Kidney (tissue), 13 donors: ENCODE measurements at regions not wholly inside any gene's neighbourhood (a gene's known extent, or its start where the extent isn't known, plus 50 kb on each side); places are given as distances from the start of the nearest gene placed in this dataset.

Experiments used
- DNase-seq, 5 donors: peaks; one replicate each; pipeline ENCODE4 v3.0.0-alpha.2; 2013 to 2020
- FAIRE-seq: peaks from 2 replicates; lab custom pipeline; 2012; peaks lifted over from hg19 to GRCh38; lab: Jason Lieb, UNC
- H3K27ac ChIP-seq, 2 donors: one replicate each; pipeline ENCODE4 v1.7.0; 2013; ENCODE audit warnings: low read depth in 2 of 2, low read length in 2 of 2, inconsistent platforms in 1 of 2
- H3K27me3 ChIP-seq: one replicate; pipeline ENCODE4 v1.7.1; 2013; ENCODE audit warnings: low read length, inconsistent platforms; ENCODE audit not compliant: control insufficient read depth, insufficient read depth
- H3K36me3 ChIP-seq, 3 donors: one replicate each; pipeline versions ENCODE4 v1.7.0 to v1.7.1; 2013; ENCODE audit warnings: low read length in 3 of 3, control low read depth in 1 of 3, inconsistent platforms in 1 of 3; ENCODE audit not compliant: insufficient read depth in 3 of 3, control insufficient read depth in 2 of 3
- H3K4me1 ChIP-seq, 3 donors: one replicate each; pipeline versions ENCODE4 v1.7.0 to v1.7.1; 2013; ENCODE audit warnings: low read length in 3 of 3, inconsistent platforms in 1 of 3, low read depth in 1 of 3; ENCODE audit not compliant: control insufficient read depth in 2 of 3, insufficient read depth in 2 of 3
- H3K4me3 ChIP-seq, 3 donors: one replicate each; pipeline versions ENCODE4 v1.7.0 to v1.8.1; 2013; ENCODE audit warnings: low read length in 3 of 3, control low read depth in 1 of 3, inconsistent platforms in 1 of 3
- H3K9ac ChIP-seq, 3 donors: one replicate each; pipeline versions ENCODE4 v1.7.0 to v1.7.1; 2013; ENCODE audit warnings: low read length in 3 of 3, control low read depth in 1 of 3, inconsistent platforms in 1 of 3
- H3K9me3 ChIP-seq, 3 donors: one replicate each; pipeline versions ENCODE4 v1.7.0 to v1.7.1; 2013; ENCODE audit warnings: low read length in 3 of 3, control low read depth in 1 of 3, inconsistent platforms in 1 of 3; ENCODE audit not compliant: control insufficient read depth in 2 of 3, insufficient read depth in 1 of 3
- CTCF ChIP-seq: IDR thresholded peaks from 3 replicates; pipeline ENCODE4 v1.5.1; 2012; ENCODE audit warnings: mild to moderate bottlenecking, moderate library complexity, borderline replicate concordance; ENCODE audit not compliant: insufficient read depth; ENCODE audit errors: extremely low read depth
- intact Hi-C: fragments of 100-400 bp; cut with DNase I; formaldehyde crosslinking; loops from one replicate; pipeline ENCODE4 v1.11.1; 2022
- donor health status: control.
- donor health status: control.
- donor health status: control.
- donor health status: control.
- donor health status: control.
- donor health status: DM: yes; HTN: yes; CAD: no.
- donor health status: Normal renal cell carcinoma (clear cell type).

GRCh38 chr5:136781464-136781863 lies 416.1 kb upstream of the TRPC7 start:
- FAIRE-seq = no peak

GRCh38 chr5:136780518-136780917 lies 415.2 kb upstream of the TRPC7 start:
- Histone ChIP-seq H3K27me3 (no peaks in the 10 kb centered on the region), H3K9me3 (peaks cover 0 to 5% (median 0%) of the 10 kb centered on the region in 3 donors), H3K36me3 (no peaks in the 10 kb centered on the region), H3K4me3 (no peak overlapping the region), H3K9ac (no peak overlapping the region), H3K4me1 (no peaks in the 10 kb centered on the region), H3K27ac (no peak overlapping the region)
- FAIRE-seq (no peak), DNase-seq (peak in 1 of 5 donors; percentile 34)
- intact Hi-C loops = no loop called here
- no peak for TF ChIP-seq CTCF

More at GRCh38 chr5:136781464-136781863, 416.1 kb upstream of the TRPC7 start:
- no peak overlapping the region for H3K9ac ChIP-seq
- intact Hi-C loops = no loop called here
- no peak for TF ChIP-seq CTCF
- no peak for DNase-seq
- no peaks in the 10 kb centered on the region for H3K9me3 ChIP-seq
- H3K4me3 ChIP-seq = no peak overlapping the region
- no peaks in the 10 kb centered on the region for H3K27me3 ChIP-seq
- no peaks in the 10 kb centered on the region for H3K36me3 ChIP-seq
- H3K4me1 ChIP-seq = no peaks in the 10 kb centered on the region
- H3K27ac ChIP-seq = no peak overlapping the region

GRCh38 chr5:136776022-136776927 lies 410.9 kb upstream of the TRPC7 start:
- intact Hi-C loops = no loop called here
- no peaks in the 10 kb centered on the region for H3K36me3 ChIP-seq
- no peaks in the 10 kb centered on the region for H3K27me3 ChIP-seq
- H3K4me3 ChIP-seq = no peak overlapping the region
- H3K27ac ChIP-seq = no peak overlapping the region
- H3K9me3 ChIP-seq = peaks cover 0 to 5% (median 0%) of the 10 kb centered on the region in 3 donors
- FAIRE-seq = no peak
- no peak overlapping the region for H3K9ac ChIP-seq
- no peaks in the 10 kb centered on the region for H3K4me1 ChIP-seq
- no peak for DNase-seq
- no peak for TF ChIP-seq CTCF
